Astrocyte (in vitro differentiated cells and primary cell): ENCODE measurements at regions not wholly inside any gene's neighbourhood (a gene's known extent, or its start where the extent isn't known, plus 50 kb on each side); places are given as distances from the start of the nearest gene placed in this dataset.

Experiments
- EZH2 ChIP-seq: IDR thresholded peaks from 2 replicates; pipeline ENCODE4 v1.6.1; 2012; ENCODE audit warnings: mild to moderate bottlenecking, low read length, inconsistent platforms; ENCODE audit not compliant: insufficient read depth
- TF ChIP-seq, protein P1 (sequence below): IDR thresholded peaks from 2 replicates; pipeline ENCODE4 v1.5.1; 2011; ENCODE audit warnings: low read depth, mild to moderate bottlenecking, inconsistent platforms, low read length, moderate library complexity; ENCODE audit not compliant: insufficient read depth

GRCh38 chr12:67531051-67531450 lies 117.5 kb upstream of the DYRK2 start:
- TF ChIP-seq, protein P1, sequence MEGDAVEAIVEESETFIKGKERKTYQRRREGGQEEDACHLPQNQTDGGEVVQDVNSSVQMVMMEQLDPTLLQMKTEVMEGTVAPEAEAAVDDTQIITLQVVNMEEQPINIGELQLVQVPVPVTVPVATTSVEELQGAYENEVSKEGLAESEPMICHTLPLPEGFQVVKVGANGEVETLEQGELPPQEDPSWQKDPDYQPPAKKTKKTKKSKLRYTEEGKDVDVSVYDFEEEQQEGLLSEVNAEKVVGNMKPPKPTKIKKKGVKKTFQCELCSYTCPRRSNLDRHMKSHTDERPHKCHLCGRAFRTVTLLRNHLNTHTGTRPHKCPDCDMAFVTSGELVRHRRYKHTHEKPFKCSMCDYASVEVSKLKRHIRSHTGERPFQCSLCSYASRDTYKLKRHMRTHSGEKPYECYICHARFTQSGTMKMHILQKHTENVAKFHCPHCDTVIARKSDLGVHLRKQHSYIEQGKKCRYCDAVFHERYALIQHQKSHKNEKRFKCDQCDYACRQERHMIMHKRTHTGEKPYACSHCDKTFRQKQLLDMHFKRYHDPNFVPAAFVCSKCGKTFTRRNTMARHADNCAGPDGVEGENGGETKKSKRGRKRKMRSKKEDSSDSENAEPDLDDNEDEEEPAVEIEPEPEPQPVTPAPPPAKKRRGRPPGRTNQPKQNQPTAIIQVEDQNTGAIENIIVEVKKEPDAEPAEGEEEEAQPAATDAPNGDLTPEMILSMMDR, result no peak
- no peak for TF ChIP-seq EZH2
